GM19193 (cell line): ENCODE measurements at regions not wholly inside any gene's neighbourhood (a gene's known extent, or its start where the extent isn't known, plus 50 kb on each side); places are given as distances from the start of the nearest gene placed in this dataset.

Experiments used
- POLR2A ChIP-seq: IDR thresholded peaks from 4 replicates; pipeline ENCODE4 v1.6.1; 2011; ENCODE audit not compliant: insufficient read depth, insufficient read length; ENCODE audit errors: extremely low read depth

DNA sequence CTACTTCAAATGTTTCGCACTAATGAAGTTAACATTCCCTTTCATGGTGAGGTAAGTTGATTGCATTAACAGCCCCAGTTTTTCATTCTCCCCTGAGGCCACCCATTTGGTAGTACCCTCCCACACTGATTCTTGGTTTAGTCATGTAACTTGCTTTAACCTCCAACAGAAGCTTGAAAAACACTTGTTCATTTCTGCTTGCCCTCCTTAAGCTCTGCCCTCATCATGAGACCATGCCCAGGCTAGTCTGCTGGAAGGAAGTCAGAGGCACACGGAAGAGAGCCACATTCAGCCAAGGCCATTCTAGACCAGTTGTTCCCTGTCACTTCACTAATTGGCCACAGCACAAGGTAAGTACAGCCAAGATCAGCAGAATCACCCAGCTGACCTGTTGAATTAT is 50.7 kb upstream of the CD44 start:
- TF ChIP-seq POLR2A: no peak

GRCh38 chr11:35088676-35089075 is 50.3 kb upstream of the CD44 start:
- no peak for TF ChIP-seq POLR2A
